ENCODE measurements at regions not wholly inside any gene's neighbourhood (a gene's known extent, or its start where the extent isn't known, plus 50 kb on each side); places are given as distances from the start of the nearest gene placed in this dataset.

- H3K27me3 ChIP-seq (ENCODE audit: insufficient read depth, poor library complexity, severe bottlenecking) = no peaks in the 10 kb centered on the region
- no peaks in the 10 kb centered on the region for H3K36me3 ChIP-seq (ENCODE audit: low read depth)
- H3K4me3 ChIP-seq (ENCODE audit: severe bottlenecking) = no peak overlapping the region
- no peak for ATAC-seq (ENCODE audit: low read depth)
- no peak for TF ChIP-seq CTCF (IDR thresholded peaks at IDR 0.05; ENCODE audit: poor library complexity, severe bottlenecking)
- no peak overlapping the region for H3K27ac ChIP-seq (ENCODE audit: poor library complexity, severe bottlenecking)
- no peaks in the 10 kb centered on the region for H3K9me3 ChIP-seq (ENCODE audit: severe bottlenecking)
- no peak for DNase-seq (ENCODE audit: low spot score)
- no peaks in the 10 kb centered on the region for H3K4me1 ChIP-seq (ENCODE audit: insufficient read depth, poor library complexity, severe bottlenecking)
Observed at GRCh38 chr5:100186181-100186580, 349.0 kb upstream of the FAM174A start.

GRCh38 chr5:100182402-100182801 is 352.8 kb upstream of the FAM174A start:
- Histone ChIP-seq H3K4me1 (ENCODE audit: insufficient read depth, poor library complexity, severe bottlenecking) (no peaks in the 10 kb centered on the region), H3K27me3 (ENCODE audit: insufficient read depth, poor library complexity, severe bottlenecking) (no peaks in the 10 kb centered on the region), H3K36me3 (ENCODE audit: low read depth) (no peaks in the 10 kb centered on the region), H3K27ac (ENCODE audit: poor library complexity, severe bottlenecking) (no peak overlapping the region), H3K4me3 (ENCODE audit: severe bottlenecking) (no peak overlapping the region), H3K9me3 (ENCODE audit: severe bottlenecking) (no peaks in the 10 kb centered on the region)
- ATAC-seq (ENCODE audit: low read depth) = no peak
- DNase-seq (ENCODE audit: low spot score) = no peak
- TF ChIP-seq CTCF (IDR thresholded peaks at IDR 0.05; ENCODE audit: poor library complexity, severe bottlenecking) = no peak

GRCh38 chr5:100175346-100175745 is 359.8 kb upstream of the FAM174A start:
- Histone ChIP-seq H3K27ac (ENCODE audit: poor library complexity, severe bottlenecking) (no peak overlapping the region), H3K27me3 (ENCODE audit: insufficient read depth, poor library complexity, severe bottlenecking) (no peaks in the 10 kb centered on the region), H3K9me3 (ENCODE audit: severe bottlenecking) (no peaks in the 10 kb centered on the region), H3K4me3 (ENCODE audit: severe bottlenecking) (no peak overlapping the region), H3K4me1 (ENCODE audit: insufficient read depth, poor library complexity, severe bottlenecking) (no peaks in the 10 kb centered on the region), H3K36me3 (ENCODE audit: low read depth) (no peaks in the 10 kb centered on the region)
- TF ChIP-seq CTCF (IDR thresholded peaks at IDR 0.05; ENCODE audit: poor library complexity, severe bottlenecking) = no peak
- DNase-seq (ENCODE audit: low spot score) = no peak
- ATAC-seq (ENCODE audit: low read depth) = no peak

- Histone ChIP-seq H3K9me3 (ENCODE audit: severe bottlenecking) (no peaks in the 10 kb centered on the region), H3K27me3 (ENCODE audit: insufficient read depth, poor library complexity, severe bottlenecking) (peaks cover 4% of the 10 kb centered on the region), H3K4me1 (ENCODE audit: insufficient read depth, poor library complexity, severe bottlenecking) (no peaks in the 10 kb centered on the region), H3K27ac (ENCODE audit: poor library complexity, severe bottlenecking) (no peak overlapping the region), H3K36me3 (ENCODE audit: low read depth) (no peaks in the 10 kb centered on the region), H3K4me3 (ENCODE audit: severe bottlenecking) (no peak overlapping the region)
- no peak for ATAC-seq (ENCODE audit: low read depth)
- DNase-seq (ENCODE audit: low spot score) = no peak
- no peak for TF ChIP-seq CTCF (IDR thresholded peaks at IDR 0.05; ENCODE audit: poor library complexity, severe bottlenecking)
Observed at GRCh38 chr5:100165309-100165708, 369.9 kb upstream of the FAM174A start.

GRCh38 chr5:100161868-100162267 is 373.3 kb upstream of the FAM174A start:
- Histone ChIP-seq H3K4me3 (ENCODE audit: severe bottlenecking) (no peak overlapping the region), H3K9me3 (ENCODE audit: severe bottlenecking) (no peaks in the 10 kb centered on the region), H3K27ac (ENCODE audit: poor library complexity, severe bottlenecking) (no peak overlapping the region), H3K27me3 (ENCODE audit: insufficient read depth, poor library complexity, severe bottlenecking) (no peaks in the 10 kb centered on the region), H3K36me3 (ENCODE audit: low read depth) (no peaks in the 10 kb centered on the region), H3K4me1 (ENCODE audit: insufficient read depth, poor library complexity, severe bottlenecking) (no peaks in the 10 kb centered on the region)
- DNase-seq (ENCODE audit: low spot score) = no peak
- no peak for TF ChIP-seq CTCF (IDR thresholded peaks at IDR 0.05; ENCODE audit: poor library complexity, severe bottlenecking)
- no peak for ATAC-seq (ENCODE audit: low read depth)
